HEK293 (cell line): ENCODE measurements at regions not wholly inside any gene's neighbourhood (a gene's known extent, or its start where the extent isn't known, plus 50 kb on each side); places are given as distances from the start of the nearest gene placed in this dataset.

Experiments used
- CTCF ChIA-PET: fragments of 350-600 bp; formaldehyde crosslinking; extraction: SDS; loops from one replicate; lab custom pipeline; 2021; ENCODE audit warnings: antibody characterized with exemption; lab: Yijun Ruan, JAX
- POLR2A ChIA-PET: fragments of 300-600 bp; formaldehyde crosslinking; extraction: SDS; loops from one replicate; lab custom pipeline; 2020; ENCODE audit warnings: antibody characterized with exemption, inconsistent platforms; lab: Yijun Ruan, JAX
- H3K27ac ChIP-seq: fragments of 200-500 bp; sonication (Bioruptor generic); 2 replicates; pipeline ENCODE4 v1.5.1; 2014; ENCODE audit warnings: low read depth, low read length, control low read depth, inconsistent platforms; ENCODE audit errors: extremely low read depth
- H3K36me3 ChIP-seq, 2 experiments: fragments of 200-500 bp in 1 of 2; sonication (Bioruptor generic) in 1 of 2; 1 replicate in 1 of 2; 2 replicates in 1 of 2; pipeline ENCODE4 v1.5.1; 2014 to 2017; ENCODE audit warnings: inconsistent platforms in 2 of 2, low read length in 2 of 2; ENCODE audit not compliant: control insufficient read depth in 2 of 2, insufficient read depth in 1 of 2
- H3K4me1 ChIP-seq: fragments of 200-500 bp; sonication (Bioruptor generic); 2 replicates; pipeline ENCODE4 v1.5.1; 2014; ENCODE audit warnings: mild to moderate bottlenecking, low read length, inconsistent platforms; ENCODE audit not compliant: control insufficient read depth, insufficient read depth
- H3K4me3 ChIP-seq: 2 replicates; pipeline ENCODE4 v1.5.1; 2011; ENCODE audit warnings: low read depth, mild to moderate bottlenecking, control low read depth, low read length, moderate library complexity
- H3K9me3 ChIP-seq: fragments of 200-500 bp; sonication (Bioruptor generic); 2 replicates; pipeline ENCODE4 v1.5.1; 2014; ENCODE audit warnings: low read depth, low read length, inconsistent platforms; ENCODE audit not compliant: control insufficient read depth, insufficient read depth
- KLF10 ChIP-seq: fragments of 450-650 bp; IDR thresholded peaks from 2 replicates; pipeline ENCODE4 v1.5.1; 2018; ENCODE audit warnings: missing biosample characterization, mild to moderate bottlenecking, missing genetic modification characterization
- KLF16 ChIP-seq: fragments of 450-650 bp; formaldehyde crosslinking; IDR thresholded peaks from 2 replicates; pipeline ENCODE4 v1.5.1; 2017; ENCODE audit warnings: missing biosample characterization, missing genetic modification characterization
- RBAK ChIP-seq: fragments of 450-650 bp; formaldehyde crosslinking; IDR thresholded peaks from 2 replicates; pipeline ENCODE4 v1.5.1; 2016; ENCODE audit warnings: missing biosample characterization, missing genetic modification characterization
- SP2 ChIP-seq: fragments of 450-650 bp; formaldehyde crosslinking; IDR thresholded peaks from 2 replicates; pipeline ENCODE4 v1.5.1; 2016; ENCODE audit warnings: missing biosample characterization, missing genetic modification characterization
- ZBTB17 ChIP-seq: fragments of 450-650 bp; formaldehyde crosslinking; IDR thresholded peaks from 2 replicates; pipeline ENCODE4 v1.5.1; 2016; ENCODE audit warnings: missing biosample characterization, missing genetic modification characterization
- ZNF16 ChIP-seq: fragments of 450-650 bp; formaldehyde crosslinking; IDR thresholded peaks from 2 replicates; pipeline ENCODE4 v1.5.1; 2016; ENCODE audit warnings: low read depth, missing biosample characterization, missing genetic modification characterization
- ZNF174 ChIP-seq: fragments of 450-650 bp; formaldehyde crosslinking; IDR thresholded peaks from 2 replicates; pipeline ENCODE4 v1.5.0; 2017; ENCODE audit warnings: missing biosample characterization, mild to moderate bottlenecking, missing genetic modification characterization
- ZNF214 ChIP-seq: fragments of 450-650 bp; formaldehyde crosslinking; IDR thresholded peaks from 2 replicates; pipeline ENCODE4 v1.5.1; 2017; ENCODE audit warnings: missing biosample characterization, mild to moderate bottlenecking, missing genetic modification characterization, borderline replicate concordance
- ZNF239 ChIP-seq: fragments of 450-650 bp; formaldehyde crosslinking; IDR thresholded peaks from 2 replicates; pipeline ENCODE4 v1.5.1; 2016; ENCODE audit warnings: missing biosample characterization, missing genetic modification characterization
- ZNF274 ChIP-seq, 2 experiments: fragments of 200-500 bp in 1 of 2; fragments of 450-650 bp in 1 of 2; sonication (Bioruptor generic) in 1 of 2; formaldehyde crosslinking in 1 of 2; IDR thresholded peaks; 2 replicates each; pipeline versions ENCODE4 v1.5.1 to v1.6.1; 2014 to 2016; ENCODE audit warnings: borderline replicate concordance in 1 of 2, inconsistent platforms in 1 of 2, low read length in 1 of 2, missing biosample characterization in 1 of 2, missing genetic modification characterization in 1 of 2
- ZNF302 ChIP-seq: fragments of 450-650 bp; formaldehyde crosslinking; IDR thresholded peaks from 2 replicates; pipeline ENCODE4 v1.5.1; 2016; ENCODE audit warnings: missing biosample characterization, missing genetic modification characterization, low read depth
- ZNF366 ChIP-seq: fragments of 450-650 bp; formaldehyde crosslinking; conservative IDR thresholded peaks from 2 replicates; pipeline ENCODE4 v1.5.1; 2016; ENCODE audit warnings: missing biosample characterization, missing genetic modification characterization
- ZNF394 ChIP-seq: fragments of 450-650 bp; formaldehyde crosslinking; IDR thresholded peaks from 2 replicates; pipeline ENCODE4 v1.5.1; 2016; ENCODE audit warnings: missing biosample characterization, missing genetic modification characterization, mild to moderate bottlenecking, moderate library complexity, borderline replicate concordance
- ZNF560 ChIP-seq: fragments of 450-650 bp; formaldehyde crosslinking; IDR thresholded peaks from 2 replicates; pipeline ENCODE4 v1.5.1; 2017; ENCODE audit warnings: missing biosample characterization, missing genetic modification characterization, borderline replicate concordance
- ZNF623 ChIP-seq: fragments of 450-650 bp; formaldehyde crosslinking; IDR thresholded peaks from 2 replicates; pipeline ENCODE4 v1.5.1; 2016; ENCODE audit warnings: missing biosample characterization, missing genetic modification characterization
- ZNF654 ChIP-seq: fragments of 450-650 bp; formaldehyde crosslinking; IDR thresholded peaks from 2 replicates; pipeline ENCODE4 v1.5.1; 2016; ENCODE audit warnings: low read depth, missing biosample characterization, missing genetic modification characterization
- ZNF660 ChIP-seq: fragments of 450-650 bp; IDR thresholded peaks from 2 replicates; pipeline ENCODE4 v1.5.1; 2018; ENCODE audit warnings: missing biosample characterization, mild to moderate bottlenecking, missing genetic modification characterization
- ZNF664 ChIP-seq: fragments of 450-650 bp; formaldehyde crosslinking; IDR thresholded peaks from 2 replicates; pipeline ENCODE4 v1.5.1; 2016; ENCODE audit warnings: missing biosample characterization, missing genetic modification characterization
- ZNF670 ChIP-seq: fragments of 450-650 bp; formaldehyde crosslinking; IDR thresholded peaks from 2 replicates; pipeline ENCODE4 v1.5.1; 2016; ENCODE audit warnings: missing biosample characterization, missing genetic modification characterization, low read depth
- ZNF785 ChIP-seq: fragments of 450-650 bp; formaldehyde crosslinking; IDR thresholded peaks from 2 replicates; pipeline ENCODE4 v1.5.1; 2016; ENCODE audit warnings: missing biosample characterization, missing genetic modification characterization
- ZNF791 ChIP-seq: fragments of 450-650 bp; formaldehyde crosslinking; IDR thresholded peaks from 2 replicates; pipeline ENCODE4 v1.5.1; 2016; ENCODE audit warnings: missing biosample characterization, missing genetic modification characterization
- ZSCAN16 ChIP-seq: fragments of 450-650 bp; formaldehyde crosslinking; IDR thresholded peaks from 2 replicates; pipeline ENCODE4 v1.5.1; 2016; ENCODE audit warnings: missing biosample characterization, missing genetic modification characterization
- TF ChIP-seq, protein P1 (sequence below): fragments of 450-650 bp; formaldehyde crosslinking; IDR thresholded peaks from 2 replicates; pipeline ENCODE4 v1.5.1; 2016; ENCODE audit warnings: missing biosample characterization, missing genetic modification characterization
- TF ChIP-seq, protein P2 (sequence below): fragments of 450-650 bp; formaldehyde crosslinking; IDR thresholded peaks from 2 replicates; pipeline ENCODE4 v1.5.1; 2016; ENCODE audit warnings: missing biosample characterization, missing genetic modification characterization, low read depth
- TF ChIP-seq, protein P3 (sequence below): fragments of 450-650 bp; formaldehyde crosslinking; conservative IDR thresholded peaks from 2 replicates; pipeline ENCODE4 v1.5.1; 2016; ENCODE audit warnings: low read depth, missing biosample characterization, missing genetic modification characterization
- TF ChIP-seq, protein P4 (sequence below): fragments of 450-650 bp; formaldehyde crosslinking; IDR thresholded peaks from 2 replicates; pipeline ENCODE4 v1.5.1; 2017; ENCODE audit warnings: missing biosample characterization, missing genetic modification characterization

DNA sequence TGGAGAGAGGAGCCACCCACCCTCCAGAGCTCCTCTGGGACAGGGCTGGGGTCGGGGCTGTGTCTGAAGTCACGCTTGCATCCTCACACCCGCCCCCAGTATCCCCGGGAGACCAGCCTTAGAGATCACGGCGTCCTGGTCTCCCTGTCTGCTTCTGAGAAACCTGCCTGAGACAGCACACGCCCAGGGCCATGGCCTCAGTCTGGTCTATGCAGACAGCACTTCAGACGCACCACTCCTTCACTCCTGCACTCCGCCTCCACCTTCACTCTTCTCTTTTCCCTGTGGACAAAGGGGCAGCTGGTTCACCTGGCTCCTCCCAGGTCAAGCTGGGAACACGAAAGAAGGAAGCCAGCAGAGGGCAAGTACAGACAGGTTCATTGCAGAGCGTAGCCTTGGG lies 248.0 kb upstream of the GSE1 start (continued):
- no peak for TF ChIP-seq ZNF274 (IDR thresholded peaks at IDR 0.05; ENCODE audit: low read length)
- TF ChIP-seq ZNF274 (tag by site-specific recombination; IDR thresholded peaks at IDR 0.05; ENCODE audit: borderline replicate concordance) = no peak
- TF ChIP-seq ZNF174 (tag by site-specific recombination) = no peak
- no peak for TF ChIP-seq ZNF623
- no peak for TF ChIP-seq SP2 (tag by site-specific recombination)
- TF ChIP-seq ZNF791 (tag by site-specific recombination) = no peak
- TF ChIP-seq ZNF214 (tag by site-specific recombination) = no peak
- TF ChIP-seq ZNF660 = no peak
- TF ChIP-seq RBAK (tag by site-specific recombination) = no peak
- no peak for TF ChIP-seq ZNF16
- TF ChIP-seq, protein P1, sequence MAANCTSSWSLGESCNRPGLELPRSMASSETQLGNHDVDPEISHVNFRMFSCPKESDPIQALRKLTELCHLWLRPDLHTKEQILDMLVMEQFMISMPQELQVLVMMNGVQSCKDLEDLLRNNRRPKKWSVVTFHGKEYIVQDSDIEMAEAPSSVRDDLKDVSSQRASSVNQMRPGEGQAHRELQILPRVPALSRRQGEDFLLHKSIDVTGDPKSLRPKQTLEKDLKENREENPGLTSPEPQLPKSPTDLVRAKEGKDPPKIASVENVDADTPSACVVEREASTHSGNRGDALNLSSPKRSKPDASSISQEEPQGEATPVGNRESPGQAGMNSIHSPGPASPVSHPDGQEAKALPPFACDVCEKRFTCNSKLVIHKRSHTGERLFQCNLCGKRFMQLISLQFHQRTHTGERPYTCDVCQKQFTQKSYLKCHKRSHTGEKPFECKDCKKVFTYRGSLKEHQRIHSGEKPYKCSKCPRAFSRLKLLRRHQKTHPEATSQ (tag by site-specific recombination) = no peak

DNA sequence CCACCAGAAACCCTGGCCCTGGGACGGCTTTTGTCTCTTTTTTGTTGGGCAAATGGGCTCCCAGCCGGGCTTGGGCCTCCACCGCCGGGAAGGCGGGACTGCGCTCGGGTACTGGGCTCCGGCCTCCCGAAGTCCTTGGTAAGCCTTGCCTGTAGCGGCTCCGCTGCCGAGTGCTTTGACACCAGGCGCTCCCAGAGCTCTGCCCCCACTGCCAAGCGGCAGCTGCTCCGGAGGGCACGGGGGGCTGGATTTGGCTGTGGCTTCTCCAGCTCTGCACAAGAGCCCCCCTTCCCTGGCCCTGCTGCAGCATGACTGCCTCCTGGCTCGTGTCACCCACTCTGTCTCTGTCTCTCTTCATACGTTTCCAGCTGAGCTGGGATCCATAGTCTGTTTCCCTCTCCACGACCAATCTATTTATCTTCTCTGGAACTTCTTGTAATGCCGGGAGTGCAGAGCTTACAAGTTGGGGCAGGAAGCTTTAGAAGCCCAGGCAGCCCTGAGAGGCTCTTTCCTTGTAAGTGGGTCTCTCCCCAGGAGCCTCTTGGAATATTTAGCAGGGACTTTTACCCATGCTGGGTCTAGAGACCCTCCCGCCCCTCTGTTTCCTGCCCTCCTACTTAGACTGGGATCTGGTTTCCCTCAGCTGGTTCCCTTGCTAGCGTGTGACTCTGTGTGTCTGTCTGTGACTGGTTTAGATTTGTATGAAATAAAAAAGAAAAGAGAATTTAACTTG lies 246.9 kb upstream of the GSE1 start:
- H3K4me1 ChIP-seq = no peaks in the 10 kb centered on the region
- TF ChIP-seq ZNF302 (tag by site-specific recombination) = no peak
- peak; percentile 22; the same call in 1 of the 2 replicates for TF ChIP-seq ZBTB17
- TF ChIP-seq, all 188 proteins: peak for 1
- ChIA-PET CTCF (interaction anchor here (1.1 to 1.2 kb wide), 3 partner anchors 26 to 250 kb away, joined by 3 read pairs; no protein-coding TSS in a partner anchor), POLR2A (no interaction called here)
- H3K27ac ChIP-seq = no peak overlapping the region
- H3K4me3 ChIP-seq = no peak overlapping the region
- H3K9me3 ChIP-seq = no peaks in the 10 kb centered on the region
- no peaks in the 10 kb centered on the region for H3K36me3 ChIP-seq

DNA sequence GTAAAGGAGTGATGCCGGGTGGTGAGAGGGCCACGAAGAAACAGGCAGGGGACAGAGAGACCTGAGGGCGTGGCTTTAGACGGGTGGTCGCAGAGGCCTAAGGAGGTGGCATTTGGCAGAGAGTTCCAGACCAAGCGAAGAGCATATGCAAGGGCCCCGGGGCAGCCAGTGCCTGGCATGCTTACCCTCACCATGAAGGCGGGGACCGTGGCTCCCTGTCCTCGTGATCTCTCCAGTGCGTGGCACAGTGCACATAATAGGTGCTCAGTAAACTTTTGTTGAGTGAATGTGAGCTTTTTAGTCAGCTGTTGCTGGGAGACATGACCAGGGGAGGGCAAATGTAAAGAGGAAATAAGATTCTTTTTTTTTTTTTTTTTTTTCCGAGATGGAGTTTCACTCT lies 245.6 kb upstream of the GSE1 start:
- no peaks in the 10 kb centered on the region for H3K36me3 ChIP-seq
- ChIA-PET CTCF (interaction anchor here (0.6 to 3.1 kb wide), 3 partner anchors 22 to 197 kb away, joined by 3 to 17 read pairs (median 5); no protein-coding TSS in a partner anchor), POLR2A (interaction anchor here (0.6 kb wide), 1 partner anchor 70 kb away, joined by 4 read pairs; no protein-coding TSS in a partner anchor)
- no peak overlapping the region for H3K4me3 ChIP-seq
- H3K9me3 ChIP-seq = no peaks in the 10 kb centered on the region
- H3K27ac ChIP-seq = no peak overlapping the region
- no peaks in the 10 kb centered on the region for H3K4me1 ChIP-seq
- TF ChIP-seq KLF16 (tag by site-specific recombination) (no peak), ZNF239 (no peak), ZNF623 (peak; percentile 87), KLF10 (tag by site-specific recombination) (no peak), ZNF394 (tag by site-specific recombination) (no peak), ZNF560 (tag by site-specific recombination) (no peak), ZNF654 (no peak), ZSCAN16 (0 out of 2 replicates have a peak, but pooled peaks have one; percentile 35), ZNF664 (tag by site-specific recombination) (peak; percentile 81), ZNF670 (tag by site-specific recombination) (no peak), ZNF785 (tag by site-specific recombination) (no peak), ZNF366 (tag by site-specific recombination) (no peak)
- TF ChIP-seq, protein P2, sequence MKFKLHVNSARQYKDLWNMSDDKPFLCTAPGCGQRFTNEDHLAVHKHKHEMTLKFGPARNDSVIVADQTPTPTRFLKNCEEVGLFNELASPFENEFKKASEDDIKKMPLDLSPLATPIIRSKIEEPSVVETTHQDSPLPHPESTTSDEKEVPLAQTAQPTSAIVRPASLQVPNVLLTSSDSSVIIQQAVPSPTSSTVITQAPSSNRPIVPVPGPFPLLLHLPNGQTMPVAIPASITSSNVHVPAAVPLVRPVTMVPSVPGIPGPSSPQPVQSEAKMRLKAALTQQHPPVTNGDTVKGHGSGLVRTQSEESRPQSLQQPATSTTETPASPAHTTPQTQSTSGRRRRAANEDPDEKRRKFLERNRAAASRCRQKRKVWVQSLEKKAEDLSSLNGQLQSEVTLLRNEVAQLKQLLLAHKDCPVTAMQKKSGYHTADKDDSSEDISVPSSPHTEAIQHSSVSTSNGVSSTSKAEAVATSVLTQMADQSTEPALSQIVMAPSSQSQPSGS = no peak
- TF ChIP-seq, protein P3, sequence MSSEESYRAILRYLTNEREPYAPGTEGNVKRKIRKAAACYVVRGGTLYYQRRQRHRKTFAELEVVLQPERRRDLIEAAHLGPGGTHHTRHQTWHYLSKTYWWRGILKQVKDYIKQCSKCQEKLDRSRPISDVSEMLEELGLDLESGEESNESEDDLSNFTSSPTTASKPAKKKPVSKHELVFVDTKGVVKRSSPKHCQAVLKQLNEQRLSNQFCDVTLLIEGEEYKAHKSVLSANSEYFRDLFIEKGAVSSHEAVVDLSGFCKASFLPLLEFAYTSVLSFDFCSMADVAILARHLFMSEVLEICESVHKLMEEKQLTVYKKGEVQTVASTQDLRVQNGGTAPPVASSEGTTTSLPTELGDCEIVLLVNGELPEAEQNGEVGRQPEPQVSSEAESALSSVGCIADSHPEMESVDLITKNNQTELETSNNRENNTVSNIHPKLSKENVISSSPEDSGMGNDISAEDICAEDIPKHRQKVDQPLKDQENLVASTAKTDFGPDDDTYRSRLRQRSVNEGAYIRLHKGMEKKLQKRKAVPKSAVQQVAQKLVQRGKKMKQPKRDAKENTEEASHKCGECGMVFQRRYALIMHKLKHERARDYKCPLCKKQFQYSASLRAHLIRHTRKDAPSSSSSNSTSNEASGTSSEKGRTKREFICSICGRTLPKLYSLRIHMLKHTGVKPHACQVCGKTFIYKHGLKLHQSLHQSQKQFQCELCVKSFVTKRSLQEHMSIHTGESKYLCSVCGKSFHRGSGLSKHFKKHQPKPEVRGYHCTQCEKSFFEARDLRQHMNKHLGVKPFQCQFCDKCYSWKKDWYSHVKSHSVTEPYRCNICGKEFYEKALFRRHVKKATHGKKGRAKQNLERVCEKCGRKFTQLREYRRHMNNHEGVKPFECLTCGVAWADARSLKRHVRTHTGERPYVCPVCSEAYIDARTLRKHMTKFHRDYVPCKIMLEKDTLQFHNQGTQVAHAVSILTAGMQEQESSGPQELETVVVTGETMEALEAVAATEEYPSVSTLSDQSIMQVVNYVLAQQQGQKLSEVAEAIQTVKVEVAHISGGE (tag by site-specific recombination) = no peak
- TF ChIP-seq, protein P4, sequence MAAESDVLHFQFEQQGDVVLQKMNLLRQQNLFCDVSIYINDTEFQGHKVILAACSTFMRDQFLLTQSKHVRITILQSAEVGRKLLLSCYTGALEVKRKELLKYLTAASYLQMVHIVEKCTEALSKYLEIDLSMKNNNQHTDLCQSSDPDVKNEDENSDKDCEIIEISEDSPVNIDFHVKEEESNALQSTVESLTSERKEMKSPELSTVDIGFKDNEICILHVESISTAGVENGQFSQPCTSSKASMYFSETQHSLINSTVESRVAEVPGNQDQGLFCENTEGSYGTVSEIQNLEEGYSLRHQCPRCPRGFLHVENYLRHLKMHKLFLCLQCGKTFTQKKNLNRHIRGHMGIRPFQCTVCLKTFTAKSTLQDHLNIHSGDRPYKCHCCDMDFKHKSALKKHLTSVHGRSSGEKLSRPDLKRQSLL (tag by site-specific recombination) = no peak
